OCI-LY1 (cell line): ENCODE measurements at regions not wholly inside any gene's neighbourhood (a gene's known extent, or its start where the extent isn't known, plus 50 kb on each side); places are given as distances from the start of the nearest gene placed in this dataset.

Experiments
- H2AFZ ChIP-seq: fragments of 200-600 bp; sonication (generic), shearing (Covaris generic); 2 replicates; pipeline ENCODE4 v1.6.0; 2014; ENCODE audit warnings: antibody characterized with exemption, mild to moderate bottlenecking, low read length
- H3F3A ChIP-seq: fragments of 200-600 bp; sonication (generic), shearing (Covaris generic); 2 replicates; pipeline ENCODE4 v1.6.0; 2014; ENCODE audit warnings: mild to moderate bottlenecking, antibody characterized with exemption, low read length, moderate library complexity; ENCODE audit not compliant: insufficient read depth
- H3K27ac ChIP-seq: fragments of 200-600 bp; sonication (generic); 2 replicates; pipeline ENCODE4 v1.5.1; 2014; ENCODE audit warnings: low read length, mixed run types, mild to moderate bottlenecking, low read depth; ENCODE audit not compliant: poor library complexity, severe bottlenecking
- H3K27me3 ChIP-seq: fragments of 200-600 bp; sonication (generic); 2 replicates; pipeline ENCODE4 v1.6.0; 2014; ENCODE audit warnings: antibody characterized with exemption, mild to moderate bottlenecking, low read length, moderate library complexity; ENCODE audit not compliant: insufficient read depth
- H3K36me3 ChIP-seq: fragments of 200-600 bp; sonication (generic); 2 replicates; pipeline ENCODE4 v1.6.1; 2014; ENCODE audit warnings: mild to moderate bottlenecking, antibody characterized with exemption, low read length, moderate library complexity, mixed read lengths; ENCODE audit not compliant: insufficient read depth
- H3K4me1 ChIP-seq: fragments of 200-600 bp; sonication (generic); 2 replicates; pipeline ENCODE4 v1.5.1; 2014; ENCODE audit warnings: mild to moderate bottlenecking, low read length, moderate library complexity; ENCODE audit not compliant: insufficient read depth, severe bottlenecking
- H3K4me2 ChIP-seq: fragments of 200-600 bp; sonication (generic), shearing (Covaris generic); 2 replicates; pipeline ENCODE4 v1.6.1; 2014; ENCODE audit warnings: low read length
- H3K4me3 ChIP-seq: fragments of 200-600 bp; sonication (generic); 2 replicates; pipeline ENCODE4 v1.5.1; 2014; ENCODE audit warnings: low read length, low read depth, mild to moderate bottlenecking, mixed read lengths; ENCODE audit not compliant: poor library complexity, severe bottlenecking
- H3K79me2 ChIP-seq: fragments of 200-600 bp; shearing (Covaris generic); 2 replicates; pipeline ENCODE4 v1.6.1; 2016; ENCODE audit warnings: mixed run types, low read length, mixed read lengths; ENCODE audit not compliant: insufficient read depth
- H3K9ac ChIP-seq: fragments of 200-600 bp; sonication (generic), shearing (Covaris generic); 2 replicates; pipeline ENCODE4 v1.6.1; 2014; ENCODE audit warnings: mild to moderate bottlenecking, low read length, mixed read lengths
- H3K9me2 ChIP-seq: fragments of 200-600 bp; sonication (generic), shearing (Covaris generic); 2 replicates; pipeline ENCODE4 v1.6.1; 2014; ENCODE audit warnings: low read depth, mild to moderate bottlenecking, low read length, mixed read lengths
- H3K9me3 ChIP-seq: fragments of 200-600 bp; shearing (Covaris generic); 2 replicates; pipeline ENCODE4 v1.6.1; 2014; ENCODE audit warnings: low read length, mixed read lengths
- H4K20me1 ChIP-seq: fragments of 200-600 bp; sonication (generic), shearing (Covaris generic); 2 replicates; pipeline ENCODE4 v1.6.0; 2016; ENCODE audit warnings: mild to moderate bottlenecking, low read length; ENCODE audit not compliant: insufficient read depth
- EZH2 ChIP-seq: fragments of 200-600 bp; sonication (generic), shearing (Covaris generic); IDR thresholded peaks from 2 replicates; pipeline ENCODE4 v1.8.0; 2017; ENCODE audit warnings: borderline replicate concordance, mixed run types, mild to moderate bottlenecking, antibody characterized with exemption, low read length, moderate library complexity, mixed read lengths
- TF ChIP-seq, protein P1 (sequence below): fragments of 200-600 bp; sonication (generic), shearing (Covaris generic); IDR thresholded peaks from 2 replicates; pipeline ENCODE4 v1.5.1; 2017; ENCODE audit warnings: mild to moderate bottlenecking, antibody characterized with exemption, low read length, moderate library complexity, mixed read lengths

DNA sequence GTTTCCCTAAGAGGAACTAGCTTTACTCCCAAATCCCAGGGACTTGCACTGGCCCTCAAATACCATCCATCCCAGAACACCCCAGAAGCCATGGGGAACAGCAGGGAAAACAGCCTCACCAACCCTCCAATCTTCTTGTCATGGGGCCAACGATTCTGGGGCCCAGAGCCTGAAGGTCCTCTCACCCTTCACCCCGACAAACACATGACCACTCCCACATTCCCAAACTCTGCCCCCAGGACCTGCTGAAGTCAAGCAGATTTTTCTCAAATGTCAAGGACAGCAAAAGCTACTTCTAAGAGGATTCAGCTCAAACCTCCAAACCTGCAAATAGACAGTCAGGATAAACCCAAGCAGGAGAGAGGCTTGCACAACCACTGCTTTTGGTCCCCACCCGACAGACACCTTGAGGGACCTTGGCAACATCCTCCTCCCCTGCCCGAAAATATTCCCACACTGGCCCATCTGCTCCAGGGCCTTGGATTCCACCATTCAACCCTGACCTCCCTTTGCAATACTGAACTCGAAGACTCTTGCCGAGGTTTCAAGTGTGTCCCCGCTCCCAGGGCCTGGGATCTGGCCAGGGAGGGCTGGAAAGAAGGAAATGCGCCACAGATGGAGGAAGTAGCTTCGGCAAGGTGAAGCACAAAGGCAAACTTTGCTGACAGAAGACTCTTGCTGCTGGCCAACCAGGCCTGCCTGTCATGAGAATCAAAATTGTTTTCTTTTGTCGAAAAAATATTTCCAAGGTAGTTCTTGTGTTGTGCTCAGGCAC lies 143.3 kb downstream of the ZFP36L2 start:
- H2AFZ ChIP-seq, result no peak overlapping the region
- H3K79me2 ChIP-seq, result no peaks in the 10 kb centered on the region
- no peaks in the 10 kb centered on the region for H3K9me2 ChIP-seq
- H3K9me3 ChIP-seq, result no peaks in the 10 kb centered on the region
- H3K4me3 ChIP-seq, result no peak overlapping the region
- TF ChIP-seq EZH2, result no peak
- TF ChIP-seq, protein P1, sequence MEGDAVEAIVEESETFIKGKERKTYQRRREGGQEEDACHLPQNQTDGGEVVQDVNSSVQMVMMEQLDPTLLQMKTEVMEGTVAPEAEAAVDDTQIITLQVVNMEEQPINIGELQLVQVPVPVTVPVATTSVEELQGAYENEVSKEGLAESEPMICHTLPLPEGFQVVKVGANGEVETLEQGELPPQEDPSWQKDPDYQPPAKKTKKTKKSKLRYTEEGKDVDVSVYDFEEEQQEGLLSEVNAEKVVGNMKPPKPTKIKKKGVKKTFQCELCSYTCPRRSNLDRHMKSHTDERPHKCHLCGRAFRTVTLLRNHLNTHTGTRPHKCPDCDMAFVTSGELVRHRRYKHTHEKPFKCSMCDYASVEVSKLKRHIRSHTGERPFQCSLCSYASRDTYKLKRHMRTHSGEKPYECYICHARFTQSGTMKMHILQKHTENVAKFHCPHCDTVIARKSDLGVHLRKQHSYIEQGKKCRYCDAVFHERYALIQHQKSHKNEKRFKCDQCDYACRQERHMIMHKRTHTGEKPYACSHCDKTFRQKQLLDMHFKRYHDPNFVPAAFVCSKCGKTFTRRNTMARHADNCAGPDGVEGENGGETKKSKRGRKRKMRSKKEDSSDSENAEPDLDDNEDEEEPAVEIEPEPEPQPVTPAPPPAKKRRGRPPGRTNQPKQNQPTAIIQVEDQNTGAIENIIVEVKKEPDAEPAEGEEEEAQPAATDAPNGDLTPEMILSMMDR, result no peak
- H4K20me1 ChIP-seq, result no peaks in the 10 kb centered on the region
- no peaks in the 10 kb centered on the region for H3K4me1 ChIP-seq
- peaks cover 3% of the 10 kb centered on the region; the same call in 1 of the 2 replicates for H3K27me3 ChIP-seq
- no peak overlapping the region for H3K27ac ChIP-seq
- no peak overlapping the region for H3K9ac ChIP-seq
- H3K4me2 ChIP-seq, result no peak overlapping the region
- no peaks in the 10 kb centered on the region for H3F3A ChIP-seq
- H3K36me3 ChIP-seq, result no peaks in the 10 kb centered on the region

DNA sequence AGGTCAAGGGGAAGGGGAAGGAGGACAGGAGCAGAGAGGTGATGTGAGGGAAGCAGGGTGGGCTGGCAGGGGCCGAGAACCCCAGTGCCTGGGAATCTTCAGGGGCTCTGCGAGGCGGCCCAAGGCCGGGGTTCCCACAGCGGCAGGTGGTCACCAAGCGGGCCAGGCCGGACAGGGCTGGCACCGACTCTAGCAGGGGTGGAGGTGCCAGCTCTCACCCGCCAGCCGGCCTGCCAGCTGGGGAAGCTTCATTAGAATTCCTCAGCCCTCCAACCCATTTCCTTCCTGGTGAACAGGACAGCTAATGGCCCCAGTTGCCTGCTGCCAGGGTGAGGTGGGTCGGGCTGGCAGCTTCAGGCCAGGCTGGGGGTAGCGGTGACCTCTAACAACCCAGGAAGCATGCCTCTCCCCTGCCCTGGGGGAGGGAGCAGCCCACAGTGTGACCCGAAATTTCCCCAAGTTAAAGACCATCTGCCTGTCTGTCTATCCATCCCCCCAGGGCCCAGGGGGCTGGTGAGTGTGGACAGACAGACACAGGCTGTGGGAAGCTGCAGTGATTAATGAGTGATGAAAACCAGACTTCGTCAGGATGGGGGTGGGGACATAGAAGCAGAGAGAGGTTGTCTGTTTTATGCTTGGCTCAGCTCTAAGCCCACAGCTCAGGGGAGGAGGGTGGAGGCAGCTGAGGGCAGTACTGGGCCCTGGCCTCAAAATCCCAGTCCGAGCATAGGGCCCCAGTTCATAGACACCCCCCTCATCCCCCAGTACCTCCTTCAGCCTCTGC lies 144.1 kb downstream of the ZFP36L2 start:
- Histone ChIP-seq H3K9me2 (no peaks in the 10 kb centered on the region), H3K9me3 (no peaks in the 10 kb centered on the region), H4K20me1 (no peaks in the 10 kb centered on the region), H3K36me3 (no peaks in the 10 kb centered on the region), H2AFZ (no peak overlapping the region), H3K4me2 (no peak overlapping the region), H3K4me1 (no peaks in the 10 kb centered on the region), H3K27me3 (peaks cover 3% of the 10 kb centered on the region; the same call in 1 of the 2 replicates), H3F3A (no peaks in the 10 kb centered on the region), H3K9ac (no peak overlapping the region), H3K27ac (no peak overlapping the region), H3K79me2 (no peaks in the 10 kb centered on the region), H3K4me3 (no peak overlapping the region)
- TF ChIP-seq, protein P1, result no peak
- no peak for TF ChIP-seq EZH2

DNA sequence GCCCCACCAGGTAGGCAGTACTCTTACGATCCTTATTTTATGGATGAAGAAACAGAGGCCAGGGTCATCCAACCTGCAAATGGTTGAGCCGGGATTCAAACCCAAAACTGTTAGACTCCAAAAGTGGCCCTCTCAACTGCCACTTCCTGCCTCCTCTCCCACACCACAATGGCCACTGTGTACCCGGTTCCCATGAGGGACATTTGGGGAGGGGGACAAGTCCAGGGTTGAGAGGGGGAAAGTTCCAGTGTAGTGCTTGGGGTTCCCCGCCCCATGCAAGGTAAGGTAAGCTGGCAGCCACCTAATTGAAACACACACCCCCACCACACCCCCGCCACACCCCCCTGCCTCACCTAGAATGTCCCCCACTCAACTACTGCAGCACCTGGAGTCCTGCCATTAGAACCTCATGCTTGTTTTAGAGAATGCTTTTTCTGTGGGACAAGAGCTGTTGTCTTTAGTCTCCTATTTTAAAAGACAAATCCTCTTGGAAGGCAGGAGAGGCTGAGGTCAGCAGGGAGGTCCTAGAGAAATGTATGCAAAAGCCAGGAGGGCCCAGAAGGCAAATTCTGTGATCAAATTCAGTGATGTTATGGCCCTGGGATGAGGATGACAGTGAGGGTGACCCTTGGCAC lies 145.2 kb downstream of the ZFP36L2 start:
- no peak overlapping the region for H3K9ac ChIP-seq
- H3K79me2 ChIP-seq, result no peaks in the 10 kb centered on the region
- H3F3A ChIP-seq, result no peaks in the 10 kb centered on the region
- no peaks in the 10 kb centered on the region for H4K20me1 ChIP-seq
- H3K9me2 ChIP-seq, result no peaks in the 10 kb centered on the region
- H3K27ac ChIP-seq, result no peak overlapping the region
- H3K36me3 ChIP-seq, result no peaks in the 10 kb centered on the region
- H3K4me2 ChIP-seq, result no peak overlapping the region
- no peak overlapping the region for H2AFZ ChIP-seq
- TF ChIP-seq, protein P1, result no peak
- TF ChIP-seq EZH2, result no peak
- peaks cover 3% of the 10 kb centered on the region; the same call in 1 of the 2 replicates for H3K27me3 ChIP-seq
- H3K4me3 ChIP-seq, result no peak overlapping the region
- H3K9me3 ChIP-seq, result no peaks in the 10 kb centered on the region
- no peaks in the 10 kb centered on the region for H3K4me1 ChIP-seq
